ENCODE measurements at regions not wholly inside any gene's neighbourhood (a gene's known extent, or its start where the extent isn't known, plus 50 kb on each side); places are given as distances from the start of the nearest gene placed in this dataset.

GRCh38 chr18:32840962-32841361 lies 68.1 kb upstream of the KLHL14 start:
- Mint-ChIP-seq H3K4me1 (ENCODE audit: low read depth) (peaks cover 19% of the 10 kb centered on the region), H3K4me3 (ENCODE audit: low read depth) (no peak overlapping the region), H3K27ac (no peak overlapping the region), H3K9me3 (ENCODE audit: low read depth) (peaks cover 9% of the 10 kb centered on the region), H3K27me3 (peaks cover 8% of the 10 kb centered on the region), H3K36me3 (ENCODE audit: insufficient read depth) (peaks cover 3% of the 10 kb centered on the region)
- no peak for DNase-seq (ENCODE audit: low spot score, unreplicated experiment)
- TF ChIP-seq CTCF (IDR thresholded peaks at IDR 0.05; ENCODE audit: unreplicated experiment), result no peak

GRCh38 chr18:32835951-32836350 lies 63.1 kb upstream of the KLHL14 start:
- Mint-ChIP-seq H3K36me3 (ENCODE audit: insufficient read depth) (peaks cover 2% of the 10 kb centered on the region), H3K27me3 (peaks cover 18% of the 10 kb centered on the region), H3K4me1 (ENCODE audit: low read depth) (peaks cover 6% of the 10 kb centered on the region), H3K4me3 (ENCODE audit: low read depth) (no peak overlapping the region), H3K9me3 (ENCODE audit: low read depth) (peaks cover 11% of the 10 kb centered on the region), H3K27ac (no peak overlapping the region)
- no peak for TF ChIP-seq CTCF (IDR thresholded peaks at IDR 0.05; ENCODE audit: unreplicated experiment)
- DNase-seq (ENCODE audit: low spot score, unreplicated experiment), result no peak

GRCh38 chr18:32831781-32832180 lies 59.0 kb upstream of the KLHL14 start:
- Mint-ChIP-seq H3K27ac (no peak overlapping the region), H3K27me3 (peaks cover 15% of the 10 kb centered on the region), H3K9me3 (ENCODE audit: low read depth) (peaks cover 11% of the 10 kb centered on the region), H3K4me3 (ENCODE audit: low read depth) (no peak overlapping the region), H3K4me1 (ENCODE audit: low read depth) (no peaks in the 10 kb centered on the region), H3K36me3 (ENCODE audit: insufficient read depth) (peaks cover 2% of the 10 kb centered on the region)
- TF ChIP-seq CTCF (IDR thresholded peaks at IDR 0.05; ENCODE audit: unreplicated experiment), result no peak
- no peak for DNase-seq (ENCODE audit: low spot score, unreplicated experiment)

- H3K4me1 Mint-ChIP-seq (ENCODE audit: low read depth), result no peaks in the 10 kb centered on the region
- H3K4me3 Mint-ChIP-seq (ENCODE audit: low read depth), result no peak overlapping the region
- no peak for TF ChIP-seq CTCF (IDR thresholded peaks at IDR 0.05; ENCODE audit: unreplicated experiment)
- no peaks in the 10 kb centered on the region for H3K9me3 Mint-ChIP-seq (ENCODE audit: low read depth)
- no peak for DNase-seq (ENCODE audit: low spot score, unreplicated experiment)
- H3K27me3 Mint-ChIP-seq, result peaks cover 7% of the 10 kb centered on the region
- no peaks in the 10 kb centered on the region for H3K36me3 Mint-ChIP-seq (ENCODE audit: insufficient read depth)
- no peak overlapping the region for H3K27ac Mint-ChIP-seq
These were observed 50.4 kb upstream of the KLHL14 start for GRCh38 chr18:32823226-32823625.
